Esophagus muscularis mucosa (tissue), 4 donors: ENCODE measurements at regions not wholly inside any gene's neighbourhood (a gene's known extent, or its start where the extent isn't known, plus 50 kb on each side); places are given as distances from the start of the nearest gene placed in this dataset.
A peak's percentile ranks its signal among the peaks of the same experiment; 100 is the strongest.

Source experiments
- EP300 ChIP-seq: sonication (generic); formaldehyde crosslinking; IDR thresholded peaks from one replicate; pipeline ENCODE4 v1.6.1; 2017; ENCODE audit warnings: antibody characterized with exemption
- POLR2A ChIP-seq: fragments of 450-650 bp; IDR thresholded peaks from one replicate; pipeline ENCODE4 v1.6.1; 2017; ENCODE audit warnings: antibody characterized with exemption, moderate library complexity, mild to moderate bottlenecking, low read depth
- POLR2AphosphoS5 ChIP-seq, 2 donors: sonication (generic); formaldehyde crosslinking; IDR thresholded peaks; one replicate each; pipeline ENCODE4 v1.6.1; 2017; ENCODE audit warnings: antibody characterized with exemption in 2 of 2
- TF ChIP-seq, protein P1 (sequence below), 3 experiments: fragments of 200-600 bp in 2 of 3; fragments of 450-650 bp in 1 of 3; sonication (generic) in 2 of 3; IDR thresholded peaks; one replicate each; pipeline ENCODE4 v1.5.1; 2017 to 2019; ENCODE audit warnings: antibody characterized with exemption in 3 of 3, mild to moderate bottlenecking in 2 of 3, moderate library complexity in 1 of 3

DNA sequence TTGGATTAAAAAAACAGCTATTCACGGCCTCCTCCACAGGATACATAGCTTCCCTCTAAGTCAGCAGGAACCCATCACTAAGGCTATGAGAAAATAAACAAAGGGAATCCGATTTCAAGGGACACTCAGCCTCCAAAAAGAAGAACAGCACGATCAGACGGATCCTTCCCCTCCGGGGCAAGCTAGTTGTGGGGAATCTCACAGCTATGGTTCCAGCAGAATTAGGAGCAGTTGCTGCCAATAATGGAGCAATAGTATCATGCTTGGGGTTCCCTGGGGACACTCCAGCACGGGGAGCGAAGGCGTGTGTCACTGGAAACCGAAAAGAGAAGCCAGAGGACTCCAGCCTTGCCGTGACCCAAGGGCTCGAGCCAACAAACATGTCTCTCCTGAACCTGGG is 163.1 kb downstream of the TTC32 start:
- TF ChIP-seq POLR2A (no peak), POLR2AphosphoS5 (IDR thresholded peaks at IDR 0.05) (peak; percentile 32 to 60), EP300 (no peak)
- TF ChIP-seq, protein P1, sequence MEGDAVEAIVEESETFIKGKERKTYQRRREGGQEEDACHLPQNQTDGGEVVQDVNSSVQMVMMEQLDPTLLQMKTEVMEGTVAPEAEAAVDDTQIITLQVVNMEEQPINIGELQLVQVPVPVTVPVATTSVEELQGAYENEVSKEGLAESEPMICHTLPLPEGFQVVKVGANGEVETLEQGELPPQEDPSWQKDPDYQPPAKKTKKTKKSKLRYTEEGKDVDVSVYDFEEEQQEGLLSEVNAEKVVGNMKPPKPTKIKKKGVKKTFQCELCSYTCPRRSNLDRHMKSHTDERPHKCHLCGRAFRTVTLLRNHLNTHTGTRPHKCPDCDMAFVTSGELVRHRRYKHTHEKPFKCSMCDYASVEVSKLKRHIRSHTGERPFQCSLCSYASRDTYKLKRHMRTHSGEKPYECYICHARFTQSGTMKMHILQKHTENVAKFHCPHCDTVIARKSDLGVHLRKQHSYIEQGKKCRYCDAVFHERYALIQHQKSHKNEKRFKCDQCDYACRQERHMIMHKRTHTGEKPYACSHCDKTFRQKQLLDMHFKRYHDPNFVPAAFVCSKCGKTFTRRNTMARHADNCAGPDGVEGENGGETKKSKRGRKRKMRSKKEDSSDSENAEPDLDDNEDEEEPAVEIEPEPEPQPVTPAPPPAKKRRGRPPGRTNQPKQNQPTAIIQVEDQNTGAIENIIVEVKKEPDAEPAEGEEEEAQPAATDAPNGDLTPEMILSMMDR (IDR thresholded peaks at IDR 0.05): no peak
